ENCODE measurements at regions not wholly inside any gene's neighbourhood (a gene's known extent, or its start where the extent isn't known, plus 50 kb on each side); places are given as distances from the start of the nearest gene placed in this dataset.

GRCh38 chr21:31460980-31461379 lies 116.9 kb upstream of the TIAM1 start:
- TF ChIP-seq GATA2 (IDR thresholded peaks at IDR 0.05; ENCODE audit: low read depth, low read length), result no peak
- TF ChIP-seq GATA3 (IDR thresholded peaks at IDR 0.05; ENCODE audit: low read depth, low read length), result no peak

Data from SH-SY5Y (cell line).